ENCODE measurements at regions not wholly inside any gene's neighbourhood (a gene's known extent, or its start where the extent isn't known, plus 50 kb on each side); places are given as distances from the start of the nearest gene placed in this dataset.

DNA sequence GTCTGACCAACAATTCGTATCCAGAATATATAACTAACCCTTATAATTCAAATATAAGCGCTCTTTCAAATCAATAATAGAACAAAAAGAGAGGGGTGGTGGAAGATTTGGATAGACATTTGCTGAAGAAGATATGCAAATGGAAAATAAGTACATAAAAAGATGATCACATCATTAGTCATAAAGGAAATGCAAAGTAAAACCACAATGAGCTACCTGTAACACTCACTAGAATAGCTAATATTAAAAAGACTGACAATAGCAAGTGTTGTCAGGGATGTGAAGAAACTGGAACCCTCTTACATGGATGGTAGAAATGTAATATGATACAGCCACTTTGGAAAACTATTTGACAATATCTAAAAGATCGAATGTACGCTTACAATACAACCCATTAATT lies 84.9 kb upstream of the MRPS9 start:
- H3K4me3 ChIP-seq, result no peak overlapping the region
- 85 to 91% methylated on average over 4 of the region's 4 CpGs for WGBS, 2 donors
- H3K9me3 ChIP-seq, result peaks cover 0 to 10% (median 0%) of the 10 kb centered on the region in 11 donors
- no peak for ATAC-seq
- no peaks in the 10 kb centered on the region for H3K4me1 ChIP-seq
- TF ChIP-seq, protein P1, sequence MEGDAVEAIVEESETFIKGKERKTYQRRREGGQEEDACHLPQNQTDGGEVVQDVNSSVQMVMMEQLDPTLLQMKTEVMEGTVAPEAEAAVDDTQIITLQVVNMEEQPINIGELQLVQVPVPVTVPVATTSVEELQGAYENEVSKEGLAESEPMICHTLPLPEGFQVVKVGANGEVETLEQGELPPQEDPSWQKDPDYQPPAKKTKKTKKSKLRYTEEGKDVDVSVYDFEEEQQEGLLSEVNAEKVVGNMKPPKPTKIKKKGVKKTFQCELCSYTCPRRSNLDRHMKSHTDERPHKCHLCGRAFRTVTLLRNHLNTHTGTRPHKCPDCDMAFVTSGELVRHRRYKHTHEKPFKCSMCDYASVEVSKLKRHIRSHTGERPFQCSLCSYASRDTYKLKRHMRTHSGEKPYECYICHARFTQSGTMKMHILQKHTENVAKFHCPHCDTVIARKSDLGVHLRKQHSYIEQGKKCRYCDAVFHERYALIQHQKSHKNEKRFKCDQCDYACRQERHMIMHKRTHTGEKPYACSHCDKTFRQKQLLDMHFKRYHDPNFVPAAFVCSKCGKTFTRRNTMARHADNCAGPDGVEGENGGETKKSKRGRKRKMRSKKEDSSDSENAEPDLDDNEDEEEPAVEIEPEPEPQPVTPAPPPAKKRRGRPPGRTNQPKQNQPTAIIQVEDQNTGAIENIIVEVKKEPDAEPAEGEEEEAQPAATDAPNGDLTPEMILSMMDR (IDR thresholded peaks at IDR 0.05), result no peak
- H3K27ac ChIP-seq, result no peak overlapping the region
- intact Hi-C loops (cut with DNase I), result no loop called here
- peaks cover 0 to 27% (median 5%) of the 10 kb centered on the region in 7 donors for H3K27me3 ChIP-seq
- no peak for DNase-seq
- H3K36me3 ChIP-seq, result no peaks in the 10 kb centered on the region

DNA sequence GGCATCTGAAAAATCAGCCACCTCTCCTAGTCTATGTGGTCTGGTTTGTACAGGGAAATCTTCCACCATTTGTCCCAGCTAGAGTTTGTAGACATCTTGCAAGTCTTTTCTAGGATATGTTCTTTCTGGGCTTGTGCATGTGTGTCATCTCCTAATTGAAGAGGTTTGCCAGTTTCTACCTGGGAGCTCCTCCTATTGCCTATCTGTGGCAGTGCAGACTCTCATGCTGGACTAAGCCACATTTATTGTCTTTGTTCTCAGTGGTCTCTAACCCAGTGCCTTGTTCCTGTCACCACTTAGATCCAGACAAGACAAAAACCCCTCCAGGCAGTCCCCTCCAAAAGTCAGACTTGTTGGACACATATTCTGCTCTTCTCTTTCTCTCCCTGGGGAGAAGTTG lies 72.0 kb upstream of the MRPS9 start:
- Histone ChIP-seq H3K27ac (no peak overlapping the region), H3K4me1 (no peaks in the 10 kb centered on the region), H3K27me3 (peaks cover 0 to 3% (median 0%) of the 10 kb centered on the region in 7 donors), H3K4me3 (no peak overlapping the region), H3K9me3 (peaks cover 0 to 50% (median 10%) of the 10 kb centered on the region in 11 donors), H3K36me3 (no peaks in the 10 kb centered on the region)
- ATAC-seq (no peak), DNase-seq (no peak)
- intact Hi-C loops (cut with DNase I), result no loop called here
- TF ChIP-seq, protein P1 (IDR thresholded peaks at IDR 0.05), result no peak

- WGBS, 2 donors, result 46 to 49% methylated on average over 3 of the region's 3 CpGs
- ATAC-seq, result no peak
- H3K9me3 ChIP-seq, result peaks cover 0 to 18% (median 4%) of the 10 kb centered on the region in 11 donors
- no peaks in the 10 kb centered on the region for H3K36me3 ChIP-seq
- no peak overlapping the region for H3K27ac ChIP-seq
- intact Hi-C loops (cut with DNase I), result no loop called here
- TF ChIP-seq, protein P1 (IDR thresholded peaks at IDR 0.05), result no peak
- DNase-seq, result no peak
- H3K27me3 ChIP-seq, result peaks cover 0 to 3% (median 0%) of the 10 kb centered on the region in 7 donors
- H3K4me1 ChIP-seq, result no peaks in the 10 kb centered on the region
- no peak overlapping the region for H3K4me3 ChIP-seq
Observed at GRCh38 chr2:104969564-104969963, 68.3 kb upstream of the MRPS9 start.

GRCh38 chr2:104975371-104975770 lies 62.5 kb upstream of the MRPS9 start:
- no peaks in the 10 kb centered on the region for H3K4me1 ChIP-seq
- TF ChIP-seq, protein P1 (IDR thresholded peaks at IDR 0.05), result no peak
- no peak for DNase-seq
- intact Hi-C loops (cut with DNase I), result no loop called here
- H3K27ac ChIP-seq, result no peak overlapping the region
- H3K27me3 ChIP-seq, result peaks cover 0 to 2% (median 0%) of the 10 kb centered on the region in 7 donors
- 79% methylated on average over 3 of the region's 3 CpGs for WGBS, 2 donors
- H3K4me3 ChIP-seq, result no peak overlapping the region
- ATAC-seq, result no peak
- no peaks in the 10 kb centered on the region for H3K36me3 ChIP-seq
- no peaks in the 10 kb centered on the region for H3K9me3 ChIP-seq
